ENCODE measurements at regions not wholly inside any gene's neighbourhood (a gene's known extent, or its start where the extent isn't known, plus 50 kb on each side); places are given as distances from the start of the nearest gene placed in this dataset.

DNA sequence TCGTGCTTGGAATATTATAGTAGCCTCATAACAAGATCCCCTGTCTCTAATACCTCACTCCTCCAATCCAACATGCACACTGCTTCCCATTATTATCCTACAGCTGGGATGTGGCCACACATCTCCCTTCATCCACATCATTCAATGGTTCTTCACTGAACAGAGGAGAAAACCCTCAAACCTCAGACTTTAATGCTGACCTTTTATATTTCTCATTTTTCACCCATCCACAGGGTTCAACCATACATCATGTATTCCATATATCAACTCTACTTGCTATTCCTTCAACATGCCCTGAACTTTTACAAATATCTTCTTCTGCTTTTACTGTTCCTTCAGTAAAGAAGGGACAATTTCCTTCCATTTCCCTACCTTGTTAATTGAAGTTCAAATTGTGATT lies 396.8 kb downstream of the TLE4 start:
- peaks cover 0 to 3% of the 10 kb centered on the region in 2 donors for H3K4me1 ChIP-seq (ENCODE audit: control insufficient read depth in 1 of 2, insufficient read depth in 2 of 2, low read length in 2 of 2)
- no peaks in the 10 kb centered on the region for H3K9me3 ChIP-seq (ENCODE audit: control insufficient read depth in 1 of 2, low read length in 2 of 2)
- H3K27me3 ChIP-seq (ENCODE audit: control insufficient read depth in 1 of 2, insufficient read depth in 2 of 2, low read length in 2 of 2): no peaks in the 10 kb centered on the region
- no peaks in the 10 kb centered on the region for H3K36me3 ChIP-seq (ENCODE audit: control insufficient read depth in 1 of 2, insufficient read depth in 2 of 2, low read length in 2 of 2)
- no peak overlapping the region for H3K4me3 ChIP-seq (ENCODE audit: low read depth in 1 of 2, low read length in 2 of 2)
- no peak overlapping the region for H3K27ac ChIP-seq (ENCODE audit: low read depth, low read length)
- H3K9ac ChIP-seq (ENCODE audit: low read depth in 1 of 2, low read length in 2 of 2): no peak overlapping the region

- Histone ChIP-seq H3K9ac (ENCODE audit: low read depth in 1 of 2, low read length in 2 of 2) (no peak overlapping the region), H3K4me3 (ENCODE audit: low read depth in 1 of 2, low read length in 2 of 2) (no peak overlapping the region)
These were observed 391.1 kb downstream of the TLE4 start for GRCh38 chr9:79962836-79963235.

DNA sequence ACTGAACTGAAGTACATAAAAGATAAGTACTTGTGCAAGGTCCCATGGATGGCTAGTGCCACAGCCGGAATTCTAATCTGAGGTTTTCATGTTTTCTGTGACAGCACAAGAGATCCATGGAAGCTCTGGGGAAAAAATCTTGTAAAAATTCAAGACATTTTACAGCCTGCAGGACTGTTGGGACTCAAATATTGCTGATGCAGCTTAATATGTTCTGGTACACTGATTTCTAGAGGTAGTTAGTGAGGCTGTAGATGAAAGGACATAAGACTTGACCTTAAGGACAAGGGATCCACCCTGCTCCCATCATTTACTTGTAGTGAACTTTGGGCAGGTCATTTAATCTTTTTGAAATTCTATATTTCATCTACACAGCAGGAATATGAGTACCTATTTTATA lies 390.4 kb downstream of the TLE4 start:
- no peaks in the 10 kb centered on the region for H3K9me3 ChIP-seq (ENCODE audit: control insufficient read depth in 1 of 2, low read length in 2 of 2)
- no peak overlapping the region for H3K9ac ChIP-seq (ENCODE audit: low read depth in 1 of 2, low read length in 2 of 2)
- no peaks in the 10 kb centered on the region for H3K36me3 ChIP-seq (ENCODE audit: control insufficient read depth in 1 of 2, insufficient read depth in 2 of 2, low read length in 2 of 2)
- no peaks in the 10 kb centered on the region for H3K4me1 ChIP-seq (ENCODE audit: control insufficient read depth in 1 of 2, insufficient read depth in 2 of 2, low read length in 2 of 2)
- H3K27ac ChIP-seq (ENCODE audit: low read depth, low read length): no peak overlapping the region
- no peak overlapping the region for H3K4me3 ChIP-seq (ENCODE audit: low read depth in 1 of 2, low read length in 2 of 2)
- no peaks in the 10 kb centered on the region for H3K27me3 ChIP-seq (ENCODE audit: control insufficient read depth in 1 of 2, insufficient read depth in 2 of 2, low read length in 2 of 2)

More at GRCh38 chr9:79962836-79963235, 391.1 kb downstream of the TLE4 start:
- Histone ChIP-seq H3K9me3 (ENCODE audit: control insufficient read depth in 1 of 2, low read length in 2 of 2) (no peaks in the 10 kb centered on the region), H3K36me3 (ENCODE audit: control insufficient read depth in 1 of 2, insufficient read depth in 2 of 2, low read length in 2 of 2) (no peaks in the 10 kb centered on the region), H3K27ac (ENCODE audit: low read depth, low read length) (no peak overlapping the region), H3K27me3 (ENCODE audit: control insufficient read depth in 1 of 2, insufficient read depth in 2 of 2, low read length in 2 of 2) (no peaks in the 10 kb centered on the region), H3K4me1 (ENCODE audit: control insufficient read depth in 1 of 2, insufficient read depth in 2 of 2, low read length in 2 of 2) (no peaks in the 10 kb centered on the region)

GRCh38 chr9:79955300-79955699 lies 383.5 kb downstream of the TLE4 start:
- no peaks in the 10 kb centered on the region for H3K36me3 ChIP-seq (ENCODE audit: control insufficient read depth in 1 of 2, insufficient read depth in 2 of 2, low read length in 2 of 2)
- H3K9me3 ChIP-seq (ENCODE audit: control insufficient read depth in 1 of 2, low read length in 2 of 2): no peaks in the 10 kb centered on the region
- H3K4me1 ChIP-seq (ENCODE audit: control insufficient read depth in 1 of 2, insufficient read depth in 2 of 2, low read length in 2 of 2): no peaks in the 10 kb centered on the region
- H3K4me3 ChIP-seq (ENCODE audit: low read depth in 1 of 2, low read length in 2 of 2): no peak overlapping the region
- H3K27ac ChIP-seq (ENCODE audit: low read depth, low read length): no peak overlapping the region
- H3K9ac ChIP-seq (ENCODE audit: low read depth in 1 of 2, low read length in 2 of 2): no peak overlapping the region
- H3K27me3 ChIP-seq (ENCODE audit: control insufficient read depth in 1 of 2, insufficient read depth in 2 of 2, low read length in 2 of 2): no peaks in the 10 kb centered on the region

- no peaks in the 10 kb centered on the region for H3K9me3 ChIP-seq (ENCODE audit: control insufficient read depth in 1 of 2, low read length in 2 of 2)
- no peaks in the 10 kb centered on the region for H3K27me3 ChIP-seq (ENCODE audit: control insufficient read depth in 1 of 2, insufficient read depth in 2 of 2, low read length in 2 of 2)
- no peak overlapping the region for H3K9ac ChIP-seq (ENCODE audit: low read depth in 1 of 2, low read length in 2 of 2)
- no peaks in the 10 kb centered on the region for H3K4me1 ChIP-seq (ENCODE audit: control insufficient read depth in 1 of 2, insufficient read depth in 2 of 2, low read length in 2 of 2)
- no peak overlapping the region for H3K4me3 ChIP-seq (ENCODE audit: low read depth in 1 of 2, low read length in 2 of 2)
- no peaks in the 10 kb centered on the region for H3K36me3 ChIP-seq (ENCODE audit: control insufficient read depth in 1 of 2, insufficient read depth in 2 of 2, low read length in 2 of 2)
- H3K27ac ChIP-seq (ENCODE audit: low read depth, low read length): no peak overlapping the region
These were observed 382.1 kb downstream of the TLE4 start for GRCh38 chr9:79953908-79954307.

GRCh38 chr9:79952401-79952800 lies 380.6 kb downstream of the TLE4 start:
- H3K9ac ChIP-seq (ENCODE audit: low read depth in 1 of 2, low read length in 2 of 2): no peak overlapping the region
- H3K27me3 ChIP-seq (ENCODE audit: control insufficient read depth in 1 of 2, insufficient read depth in 2 of 2, low read length in 2 of 2): no peaks in the 10 kb centered on the region
- H3K9me3 ChIP-seq (ENCODE audit: control insufficient read depth in 1 of 2, low read length in 2 of 2): no peaks in the 10 kb centered on the region
- H3K27ac ChIP-seq (ENCODE audit: low read depth, low read length): no peak overlapping the region
- H3K4me1 ChIP-seq (ENCODE audit: control insufficient read depth in 1 of 2, insufficient read depth in 2 of 2, low read length in 2 of 2): no peaks in the 10 kb centered on the region
- no peaks in the 10 kb centered on the region for H3K36me3 ChIP-seq (ENCODE audit: control insufficient read depth in 1 of 2, insufficient read depth in 2 of 2, low read length in 2 of 2)
- H3K4me3 ChIP-seq (ENCODE audit: low read depth in 1 of 2, low read length in 2 of 2): no peak overlapping the region

- no peak overlapping the region for H3K4me3 ChIP-seq (ENCODE audit: low read depth in 1 of 2, low read length in 2 of 2)
These were observed 374.9 kb downstream of the TLE4 start for GRCh38 chr9:79946712-79947111.

DNA sequence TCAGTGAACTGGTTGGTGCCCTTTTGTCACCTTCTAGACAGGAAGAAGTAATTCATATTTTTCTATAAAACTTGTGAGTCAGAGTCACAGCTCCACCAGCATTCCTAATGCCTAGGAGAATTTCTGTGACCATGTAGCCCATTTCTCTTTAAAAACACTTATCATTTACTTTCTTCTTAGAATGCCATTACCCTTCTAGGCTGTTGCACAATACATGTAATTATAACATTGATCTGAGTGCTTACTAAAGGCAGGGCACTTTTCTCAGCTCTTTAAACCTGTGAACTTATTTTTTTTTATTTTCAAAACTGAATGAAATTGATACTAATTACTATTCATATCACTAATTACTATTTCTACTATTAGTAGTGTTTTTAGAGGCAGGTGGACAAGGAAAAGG lies 373.7 kb downstream of the TLE4 start:
- no peak overlapping the region for H3K4me3 ChIP-seq (ENCODE audit: low read depth in 1 of 2, low read length in 2 of 2)
- H3K27ac ChIP-seq (ENCODE audit: low read depth, low read length): no peak overlapping the region
- H3K4me1 ChIP-seq (ENCODE audit: control insufficient read depth in 1 of 2, insufficient read depth in 2 of 2, low read length in 2 of 2): no peaks in the 10 kb centered on the region
- H3K36me3 ChIP-seq (ENCODE audit: control insufficient read depth in 1 of 2, insufficient read depth in 2 of 2, low read length in 2 of 2): no peaks in the 10 kb centered on the region
- H3K9me3 ChIP-seq (ENCODE audit: control insufficient read depth in 1 of 2, low read length in 2 of 2): no peaks in the 10 kb centered on the region
- H3K27me3 ChIP-seq (ENCODE audit: control insufficient read depth in 1 of 2, insufficient read depth in 2 of 2, low read length in 2 of 2): no peaks in the 10 kb centered on the region
- no peak overlapping the region for H3K9ac ChIP-seq (ENCODE audit: low read depth in 1 of 2, low read length in 2 of 2)

More at GRCh38 chr9:79946712-79947111, 374.9 kb downstream of the TLE4 start:
- Histone ChIP-seq H3K9me3 (ENCODE audit: control insufficient read depth in 1 of 2, low read length in 2 of 2) (no peaks in the 10 kb centered on the region), H3K4me1 (ENCODE audit: control insufficient read depth in 1 of 2, insufficient read depth in 2 of 2, low read length in 2 of 2) (no peaks in the 10 kb centered on the region), H3K36me3 (ENCODE audit: control insufficient read depth in 1 of 2, insufficient read depth in 2 of 2, low read length in 2 of 2) (no peaks in the 10 kb centered on the region), H3K27ac (ENCODE audit: low read depth, low read length) (no peak overlapping the region), H3K27me3 (ENCODE audit: control insufficient read depth in 1 of 2, insufficient read depth in 2 of 2, low read length in 2 of 2) (no peaks in the 10 kb centered on the region), H3K9ac (ENCODE audit: low read depth in 1 of 2, low read length in 2 of 2) (no peak overlapping the region)

DNA sequence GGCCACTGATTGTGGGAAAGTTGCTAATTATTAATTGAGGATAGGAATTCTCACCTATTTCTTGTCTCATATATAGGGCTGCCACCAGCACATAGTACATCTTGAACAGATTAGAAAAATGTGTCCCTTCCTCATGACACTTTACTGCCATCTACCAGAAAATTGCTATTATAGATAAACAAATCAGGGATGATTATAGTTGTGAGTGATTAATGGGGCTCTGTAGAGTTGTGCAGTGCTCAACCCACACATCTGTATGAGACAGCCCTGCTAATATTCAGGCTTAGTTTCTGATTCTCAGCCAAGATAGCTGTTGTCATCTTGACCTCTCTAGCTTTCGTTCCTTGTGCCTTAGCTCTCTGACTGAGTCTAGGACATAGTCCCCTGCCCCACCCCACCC lies 373.3 kb downstream of the TLE4 start:
- Histone ChIP-seq H3K27ac (ENCODE audit: low read depth, low read length) (no peak overlapping the region), H3K36me3 (ENCODE audit: control insufficient read depth in 1 of 2, insufficient read depth in 2 of 2, low read length in 2 of 2) (no peaks in the 10 kb centered on the region), H3K27me3 (ENCODE audit: control insufficient read depth in 1 of 2, insufficient read depth in 2 of 2, low read length in 2 of 2) (no peaks in the 10 kb centered on the region), H3K9me3 (ENCODE audit: control insufficient read depth in 1 of 2, low read length in 2 of 2) (no peaks in the 10 kb centered on the region), H3K4me1 (ENCODE audit: control insufficient read depth in 1 of 2, insufficient read depth in 2 of 2, low read length in 2 of 2) (no peaks in the 10 kb centered on the region), H3K4me3 (ENCODE audit: low read depth in 1 of 2, low read length in 2 of 2) (no peak overlapping the region), H3K9ac (ENCODE audit: low read depth in 1 of 2, low read length in 2 of 2) (no peak overlapping the region)

- no peak overlapping the region for H3K27ac ChIP-seq (ENCODE audit: low read depth, low read length)
These were observed 369.2 kb downstream of the TLE4 start for GRCh38 chr9:79940919-79941318.

GRCh38 chr9:79939819-79940218 lies 368.1 kb downstream of the TLE4 start:
- H3K4me1 ChIP-seq (ENCODE audit: control insufficient read depth in 1 of 2, insufficient read depth in 2 of 2, low read length in 2 of 2): no peaks in the 10 kb centered on the region
- no peak overlapping the region for H3K27ac ChIP-seq (ENCODE audit: low read depth, low read length)
- H3K4me3 ChIP-seq (ENCODE audit: low read depth in 1 of 2, low read length in 2 of 2): no peak overlapping the region
- H3K9me3 ChIP-seq (ENCODE audit: control insufficient read depth in 1 of 2, low read length in 2 of 2): no peaks in the 10 kb centered on the region
- H3K9ac ChIP-seq (ENCODE audit: low read depth in 1 of 2, low read length in 2 of 2): no peak overlapping the region
- no peaks in the 10 kb centered on the region for H3K27me3 ChIP-seq (ENCODE audit: control insufficient read depth in 1 of 2, insufficient read depth in 2 of 2, low read length in 2 of 2)
- no peaks in the 10 kb centered on the region for H3K36me3 ChIP-seq (ENCODE audit: control insufficient read depth in 1 of 2, insufficient read depth in 2 of 2, low read length in 2 of 2)

More at GRCh38 chr9:79940919-79941318, 369.2 kb downstream of the TLE4 start:
- Histone ChIP-seq H3K4me1 (ENCODE audit: control insufficient read depth in 1 of 2, insufficient read depth in 2 of 2, low read length in 2 of 2) (no peaks in the 10 kb centered on the region), H3K36me3 (ENCODE audit: control insufficient read depth in 1 of 2, insufficient read depth in 2 of 2, low read length in 2 of 2) (no peaks in the 10 kb centered on the region), H3K27me3 (ENCODE audit: control insufficient read depth in 1 of 2, insufficient read depth in 2 of 2, low read length in 2 of 2) (no peaks in the 10 kb centered on the region), H3K9ac (ENCODE audit: low read depth in 1 of 2, low read length in 2 of 2) (no peak overlapping the region), H3K9me3 (ENCODE audit: control insufficient read depth in 1 of 2, low read length in 2 of 2) (no peaks in the 10 kb centered on the region), H3K4me3 (ENCODE audit: low read depth in 1 of 2, low read length in 2 of 2) (no peak overlapping the region)
